Lower lobe of right lung (tissue), 2 donors: ENCODE measurements at regions not wholly inside any gene's neighbourhood (a gene's known extent, or its start where the extent isn't known, plus 50 kb on each side); places are given as distances from the start of the nearest gene placed in this dataset.

Source experiments
- ATAC-seq, 2 donors: fragments of 200-7000 bp; cut with Tn5 transposase; one replicate each; pipeline ENCODE4 v1.9.1; 2020 to 2022; ENCODE audit warnings: mild to moderate bottlenecking in 2 of 2, moderate library complexity in 2 of 2
- DNase-seq: peaks from one replicate; pipeline ENCODE4 v3.0.0-alpha.2; 2020
- H3K27ac ChIP-seq: fragments of 200-600 bp; one replicate; pipeline ENCODE4 v1.8.0; 2022
- H3K27me3 ChIP-seq: fragments of 200-600 bp; one replicate; pipeline ENCODE4 v1.8.0; 2022; ENCODE audit warnings: low read depth
- H3K36me3 ChIP-seq: fragments of 200-600 bp; one replicate; pipeline ENCODE4 v1.8.0; 2022; ENCODE audit warnings: mild to moderate bottlenecking
- H3K4me1 ChIP-seq: fragments of 200-600 bp; one replicate; pipeline ENCODE4 v1.8.0; 2022
- H3K4me3 ChIP-seq: fragments of 200-600 bp; one replicate; pipeline ENCODE4 v1.8.0; 2022; ENCODE audit warnings: mild to moderate bottlenecking
- H3K9me3 ChIP-seq: fragments of 200-600 bp; one replicate; pipeline ENCODE4 v1.8.0; 2022
- CTCF ChIP-seq: fragments of 200-600 bp; IDR thresholded peaks from one replicate; pipeline ENCODE4 v1.8.0; 2022; ENCODE audit warnings: antibody characterized with exemption, mild to moderate bottlenecking
- intact Hi-C: fragments of 100-400 bp; cut with DNase I; formaldehyde crosslinking; loops from one replicate; pipeline ENCODE4 v1.11.0; 2022
- donor health status: DM: no; HTN: yes; CAD: no; lungs with severe emphysema.

DNA sequence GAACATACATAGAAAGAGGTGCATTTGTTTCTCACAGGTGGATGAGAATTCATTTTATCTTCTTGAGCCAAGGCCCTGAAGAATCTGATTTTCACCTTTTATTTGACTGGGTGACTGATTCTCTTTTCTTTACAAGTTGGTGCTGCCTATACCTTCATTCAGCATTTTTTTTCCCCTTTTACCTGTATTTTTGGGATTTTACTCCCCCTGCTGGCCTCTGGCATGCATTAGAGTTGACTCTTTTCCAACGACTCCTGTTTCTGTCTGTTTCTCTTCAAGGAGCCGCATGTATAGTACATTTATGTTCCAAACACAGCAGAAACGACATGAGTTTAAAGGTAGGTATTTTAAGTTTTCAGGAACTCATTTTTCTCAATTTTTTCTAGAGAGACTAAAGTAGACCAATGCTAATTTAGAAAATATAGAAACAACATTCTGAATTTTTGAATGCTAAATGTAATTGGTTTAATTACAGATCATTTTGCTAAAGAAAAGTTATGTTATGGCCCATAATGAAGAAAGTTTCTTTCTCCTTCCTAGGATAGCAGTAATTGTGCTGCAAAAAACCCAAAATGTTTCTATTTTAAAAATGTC lies 149.8 kb upstream of the HDAC9 start:
- ATAC-seq (peak in 1 of 2 donors; percentile 64), DNase-seq (no peak)
- intact Hi-C loops = no loop called here
- Histone ChIP-seq H3K9me3 (peaks cover 5% of the 10 kb centered on the region), H3K4me3 (no peak overlapping the region), H3K27ac (no peak overlapping the region), H3K27me3 (no peaks in the 10 kb centered on the region), H3K4me1 (no peaks in the 10 kb centered on the region), H3K36me3 (no peaks in the 10 kb centered on the region)
- peak; percentile 69 for TF ChIP-seq CTCF

- no peak for TF ChIP-seq CTCF
- no peak overlapping the region for H3K27ac ChIP-seq
- no peak for ATAC-seq
- no peaks in the 10 kb centered on the region for H3K4me1 ChIP-seq
- H3K4me3 ChIP-seq = no peak overlapping the region
- no peaks in the 10 kb centered on the region for H3K27me3 ChIP-seq
- H3K9me3 ChIP-seq = no peaks in the 10 kb centered on the region
- no peaks in the 10 kb centered on the region for H3K36me3 ChIP-seq
- DNase-seq = no peak
- intact Hi-C loops = no loop called here
Measured at GRCh38 chr7:18347170-18347569, 148.4 kb upstream of the HDAC9 start.

GRCh38 chr7:18350678-18351077 lies 144.9 kb upstream of the HDAC9 start:
- Histone ChIP-seq H3K27ac (no peak overlapping the region), H3K27me3 (no peaks in the 10 kb centered on the region), H3K4me1 (no peaks in the 10 kb centered on the region), H3K4me3 (no peak overlapping the region), H3K9me3 (no peaks in the 10 kb centered on the region), H3K36me3 (no peaks in the 10 kb centered on the region)
- ATAC-seq (no peak), DNase-seq (no peak)
- intact Hi-C loops = loop anchor here (10.0 kb wide), 1 partner anchor 224 kb away; no protein-coding TSS in a partner anchor
- TF ChIP-seq CTCF = no peak

DNA sequence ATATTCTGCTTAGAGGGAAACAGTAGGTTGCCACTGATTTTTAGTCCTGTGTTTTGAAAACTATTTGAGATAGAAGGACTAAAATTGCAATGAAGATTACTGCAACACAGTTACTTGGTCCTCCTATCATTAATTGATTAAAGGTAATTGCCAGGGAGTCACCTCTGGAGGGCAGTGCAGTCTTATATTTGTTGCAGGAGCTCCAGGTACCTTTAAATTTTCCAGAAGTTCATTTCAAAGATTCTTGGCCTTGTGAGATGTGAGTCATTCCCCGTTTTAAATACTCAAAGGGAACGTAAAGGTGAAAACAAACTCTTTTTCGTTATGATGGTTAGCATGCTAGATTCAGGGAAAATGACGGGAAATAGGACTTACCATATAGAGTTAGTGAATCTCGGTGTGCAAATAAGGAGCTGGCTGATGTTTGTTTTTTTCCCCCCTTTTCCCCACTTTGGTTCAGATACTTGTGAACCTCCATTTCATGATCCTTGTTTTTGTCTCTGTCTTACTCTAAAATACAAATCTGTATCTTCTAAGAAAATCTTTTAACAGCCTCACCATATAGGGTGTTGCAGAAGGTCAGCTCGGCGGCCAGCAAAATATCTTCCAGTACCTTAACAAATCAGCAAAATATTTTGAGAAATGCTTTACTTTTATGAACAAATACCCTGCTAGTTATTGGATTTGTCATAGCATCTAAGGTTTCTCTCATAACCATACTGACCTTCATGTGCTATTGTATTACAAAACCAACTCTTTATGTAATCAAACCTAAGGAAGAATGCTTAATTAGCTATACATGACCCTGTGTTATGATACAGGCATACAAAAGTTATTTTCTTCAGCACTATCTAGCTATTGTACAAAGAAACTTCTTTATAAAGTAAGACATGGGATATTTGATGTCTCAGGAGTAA lies 143.0 kb upstream of the HDAC9 start:
- no peaks in the 10 kb centered on the region for H3K27me3 ChIP-seq
- H3K9me3 ChIP-seq = no peaks in the 10 kb centered on the region
- DNase-seq (no peak), ATAC-seq (peak; percentile 61 to 68)
- intact Hi-C loops = loop anchor here (10.0 kb wide), 1 partner anchor 222 kb away; no protein-coding TSS in a partner anchor
- no peak overlapping the region for H3K4me3 ChIP-seq
- peak; percentile 64 for TF ChIP-seq CTCF
- no peaks in the 10 kb centered on the region for H3K36me3 ChIP-seq
- no peak overlapping the region for H3K27ac ChIP-seq
- H3K4me1 ChIP-seq = no peaks in the 10 kb centered on the region

DNA sequence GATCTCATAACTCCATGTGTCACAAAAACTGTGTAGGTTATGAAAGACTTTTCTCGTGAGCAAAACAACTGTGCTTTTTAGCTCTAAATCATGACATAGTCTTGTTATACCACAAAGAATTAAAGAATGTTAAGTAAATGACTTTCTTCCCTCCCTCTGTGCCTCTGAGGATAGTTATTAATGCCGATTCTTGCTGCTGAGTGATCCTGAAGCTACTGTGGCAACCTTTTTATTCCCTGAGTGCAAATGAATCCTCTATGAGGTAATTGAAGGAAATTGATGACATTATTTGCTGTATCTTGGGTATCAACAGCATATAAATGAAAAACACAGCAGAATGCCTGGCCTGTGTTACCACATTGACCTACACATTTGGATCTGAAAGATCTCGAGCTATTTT lies 142.2 kb upstream of the HDAC9 start:
- DNase-seq (no peak), ATAC-seq (no peak)
- H3K4me3 ChIP-seq = no peak overlapping the region
- H3K4me1 ChIP-seq = no peaks in the 10 kb centered on the region
- no peaks in the 10 kb centered on the region for H3K36me3 ChIP-seq
- H3K27me3 ChIP-seq = no peaks in the 10 kb centered on the region
- TF ChIP-seq CTCF = no peak
- intact Hi-C loops = loop anchor here (10.0 kb wide), 1 partner anchor 221 kb away; no protein-coding TSS in a partner anchor
- H3K27ac ChIP-seq = no peak overlapping the region
- H3K9me3 ChIP-seq = no peaks in the 10 kb centered on the region
